Esophagus muscularis mucosa (tissue), 4 donors: ENCODE measurements at regions not wholly inside any gene's neighbourhood (a gene's known extent, or its start where the extent isn't known, plus 50 kb on each side); places are given as distances from the start of the nearest gene placed in this dataset.

Experiments
- EP300 ChIP-seq: sonication (generic); formaldehyde crosslinking; IDR thresholded peaks from one replicate; pipeline ENCODE4 v1.6.1; 2017; ENCODE audit warnings: antibody characterized with exemption
- POLR2A ChIP-seq: fragments of 450-650 bp; IDR thresholded peaks from one replicate; pipeline ENCODE4 v1.6.1; 2017; ENCODE audit warnings: antibody characterized with exemption, moderate library complexity, mild to moderate bottlenecking, low read depth
- POLR2AphosphoS5 ChIP-seq, 2 donors: sonication (generic); formaldehyde crosslinking; IDR thresholded peaks; one replicate each; pipeline ENCODE4 v1.6.1; 2017; ENCODE audit warnings: antibody characterized with exemption in 2 of 2
- TF ChIP-seq, protein P1 (sequence below), 3 experiments: fragments of 200-600 bp in 2 of 3; fragments of 450-650 bp in 1 of 3; sonication (generic) in 2 of 3; IDR thresholded peaks; one replicate each; pipeline ENCODE4 v1.5.1; 2017 to 2019; ENCODE audit warnings: antibody characterized with exemption in 3 of 3, mild to moderate bottlenecking in 2 of 3, moderate library complexity in 1 of 3

- TF ChIP-seq, protein P1, sequence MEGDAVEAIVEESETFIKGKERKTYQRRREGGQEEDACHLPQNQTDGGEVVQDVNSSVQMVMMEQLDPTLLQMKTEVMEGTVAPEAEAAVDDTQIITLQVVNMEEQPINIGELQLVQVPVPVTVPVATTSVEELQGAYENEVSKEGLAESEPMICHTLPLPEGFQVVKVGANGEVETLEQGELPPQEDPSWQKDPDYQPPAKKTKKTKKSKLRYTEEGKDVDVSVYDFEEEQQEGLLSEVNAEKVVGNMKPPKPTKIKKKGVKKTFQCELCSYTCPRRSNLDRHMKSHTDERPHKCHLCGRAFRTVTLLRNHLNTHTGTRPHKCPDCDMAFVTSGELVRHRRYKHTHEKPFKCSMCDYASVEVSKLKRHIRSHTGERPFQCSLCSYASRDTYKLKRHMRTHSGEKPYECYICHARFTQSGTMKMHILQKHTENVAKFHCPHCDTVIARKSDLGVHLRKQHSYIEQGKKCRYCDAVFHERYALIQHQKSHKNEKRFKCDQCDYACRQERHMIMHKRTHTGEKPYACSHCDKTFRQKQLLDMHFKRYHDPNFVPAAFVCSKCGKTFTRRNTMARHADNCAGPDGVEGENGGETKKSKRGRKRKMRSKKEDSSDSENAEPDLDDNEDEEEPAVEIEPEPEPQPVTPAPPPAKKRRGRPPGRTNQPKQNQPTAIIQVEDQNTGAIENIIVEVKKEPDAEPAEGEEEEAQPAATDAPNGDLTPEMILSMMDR (IDR thresholded peaks at IDR 0.05) = no peak
- TF ChIP-seq EP300 (no peak), POLR2A (no peak), POLR2AphosphoS5 (IDR thresholded peaks at IDR 0.05) (no peak)
Observed at GRCh38 chr1:200301152-200301551, 108.7 kb downstream of the ZNF281 start.
